Left lobe of liver (tissue), 2 donors: ENCODE measurements at regions not wholly inside any gene's neighbourhood (a gene's known extent, or its start where the extent isn't known, plus 50 kb on each side); places are given as distances from the start of the nearest gene placed in this dataset.
"Not testable (repeated sequence)": the region's sequence is repeated elsewhere in the genome, so short reads cannot be mapped to it uniquely, and the experiment has no call there.

Experiments
- ATAC-seq: fragments of 200-7000 bp; cut with Tn5 transposase; one replicate; pipeline ENCODE4 v1.9.1; 2020; ENCODE audit warnings: mild to moderate bottlenecking, moderate library complexity
- DNase-seq: peaks from one replicate; pipeline ENCODE4 v3.0.0-alpha.2; 2020; ENCODE audit warnings: low spot score
- donor health status: DM: no; HTN: no; CAD: no; lungs with moderate emphysema.
- donor health status: DM: no; HTN: yes; CAD: no.

DNA sequence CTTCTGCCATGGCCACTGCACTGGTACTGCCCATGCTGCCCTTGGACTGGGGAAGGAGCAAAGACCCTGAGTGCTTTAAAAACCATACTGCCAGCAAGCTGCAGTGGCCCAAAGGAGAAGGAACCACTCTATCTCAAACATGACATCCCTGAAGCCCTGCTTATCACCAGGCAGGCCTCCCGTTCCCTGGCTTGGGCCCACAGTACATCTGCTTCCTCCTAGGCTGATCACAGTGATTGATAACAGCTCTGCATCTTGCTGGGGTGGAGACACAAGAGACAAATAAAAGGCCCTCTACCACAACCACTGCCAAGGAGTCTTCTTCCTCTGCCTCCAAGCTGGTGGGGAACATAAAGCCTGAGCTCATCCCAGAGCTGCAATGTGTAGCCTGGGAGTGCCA is 567.5 kb downstream of the TRHDE start:
- no peak for DNase-seq
- ATAC-seq = no peak

DNA sequence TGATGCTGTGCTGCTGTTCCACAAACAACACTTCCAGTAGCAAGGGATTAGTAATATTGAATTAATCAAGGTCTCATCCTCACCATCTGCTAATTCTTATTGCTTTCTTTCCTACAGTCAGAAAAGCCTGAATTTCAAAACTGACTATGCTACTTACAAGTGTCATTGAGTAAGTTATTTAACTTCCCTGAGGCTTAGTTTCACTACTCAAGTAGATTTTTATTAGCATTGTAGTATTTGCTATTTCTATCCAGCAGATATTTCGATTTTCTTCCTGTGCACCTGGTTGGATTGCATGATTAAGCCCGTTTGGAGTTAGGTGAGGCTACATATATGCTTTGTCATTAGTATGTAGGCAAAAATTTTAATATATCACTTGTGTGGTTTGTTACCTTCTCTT is 591.5 kb downstream of the TRHDE start:
- no peak for DNase-seq
- ATAC-seq = no peak

DNA sequence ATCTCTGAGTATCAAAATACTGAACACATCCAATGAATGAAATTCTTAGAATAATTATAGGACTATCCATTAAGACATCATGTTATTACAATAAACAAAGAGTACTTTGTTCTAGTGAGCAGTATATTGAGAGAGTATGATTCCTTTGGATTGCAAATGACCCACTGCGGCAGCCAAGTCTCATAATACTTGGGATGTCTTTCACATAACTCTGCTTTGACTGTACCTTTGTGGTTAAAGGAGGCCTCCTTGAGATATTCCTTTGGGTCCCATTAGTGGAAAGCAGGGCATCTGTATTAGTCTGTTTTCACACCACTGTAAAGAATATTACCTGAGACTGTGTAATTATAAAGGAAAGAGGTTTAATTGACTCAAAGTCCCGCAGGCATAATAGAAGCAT is 593.8 kb downstream of the TRHDE start:
- DNase-seq (no peak), ATAC-seq (no peak)

DNA sequence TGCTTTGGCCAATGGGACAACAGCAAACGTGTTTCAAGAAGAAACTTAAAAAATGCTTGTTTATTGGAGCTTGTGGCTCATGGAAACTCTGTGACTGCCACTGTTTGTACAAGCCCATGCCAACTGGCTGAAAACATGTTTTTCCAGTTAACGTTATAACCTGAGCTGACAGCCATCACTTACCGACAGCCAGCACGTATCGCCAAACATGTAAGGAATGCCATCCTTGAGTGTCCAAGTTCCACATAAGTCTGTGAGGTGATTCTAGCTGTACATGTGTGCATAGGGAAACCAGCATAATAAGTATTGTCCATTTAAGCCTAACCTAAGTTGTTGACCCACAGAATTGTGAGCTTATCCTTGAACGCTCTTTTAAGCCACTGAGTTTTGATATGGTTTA is 596.9 kb downstream of the TRHDE start:
- no peak for ATAC-seq
- no peak for DNase-seq

DNA sequence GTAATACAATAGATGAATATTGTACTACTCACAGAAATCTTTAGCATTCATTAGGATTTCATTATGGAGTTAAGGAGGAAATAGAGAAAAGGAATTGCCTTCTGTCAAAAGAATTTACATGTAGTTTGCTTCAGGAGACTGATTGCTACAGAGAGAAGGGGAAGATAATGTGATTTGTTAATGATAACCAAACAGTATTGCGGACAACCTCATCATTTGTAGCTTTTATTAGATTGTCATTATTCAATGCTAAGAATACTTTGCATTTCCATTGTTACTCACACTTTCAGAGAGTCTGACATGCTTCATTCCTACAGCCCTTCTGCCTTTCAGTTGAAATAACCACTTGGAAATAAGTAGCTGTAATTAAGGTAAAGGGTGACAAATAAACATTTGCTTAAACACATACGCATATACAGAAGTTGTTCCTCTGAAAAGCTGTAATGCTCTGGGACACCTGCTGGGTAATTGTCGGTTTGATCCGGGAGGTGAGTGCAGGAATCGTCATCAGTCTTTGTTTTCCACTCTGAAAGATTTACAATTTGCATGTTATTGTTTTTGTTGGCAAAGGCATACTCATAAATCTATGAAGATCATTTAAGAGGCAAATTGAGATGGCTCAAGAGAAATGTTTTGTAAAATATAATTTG is 600.2 kb downstream of the TRHDE start:
- ATAC-seq (no peak), DNase-seq (no peak)

DNA sequence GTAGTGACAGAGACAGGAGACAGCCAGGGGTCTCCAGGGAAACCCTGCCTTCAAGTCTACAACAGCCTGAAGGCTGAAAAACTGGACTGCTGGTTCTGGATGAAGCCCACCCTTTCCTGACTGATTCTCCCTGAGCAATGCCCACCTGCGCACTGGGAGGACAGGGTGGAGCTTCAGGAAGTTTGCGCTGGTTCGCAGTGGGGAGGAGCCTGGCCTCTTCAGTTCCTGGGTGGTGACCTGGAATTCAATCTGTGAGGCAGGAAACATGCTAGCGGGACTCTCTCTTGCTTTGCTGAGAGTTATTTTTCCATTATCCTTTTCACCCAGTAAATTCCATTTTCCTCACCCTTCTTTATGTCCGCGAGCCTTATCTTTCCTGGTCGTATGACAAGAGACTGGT is 600.8 kb downstream of the TRHDE start:
- ATAC-seq (no peak), DNase-seq (no peak)

DNA sequence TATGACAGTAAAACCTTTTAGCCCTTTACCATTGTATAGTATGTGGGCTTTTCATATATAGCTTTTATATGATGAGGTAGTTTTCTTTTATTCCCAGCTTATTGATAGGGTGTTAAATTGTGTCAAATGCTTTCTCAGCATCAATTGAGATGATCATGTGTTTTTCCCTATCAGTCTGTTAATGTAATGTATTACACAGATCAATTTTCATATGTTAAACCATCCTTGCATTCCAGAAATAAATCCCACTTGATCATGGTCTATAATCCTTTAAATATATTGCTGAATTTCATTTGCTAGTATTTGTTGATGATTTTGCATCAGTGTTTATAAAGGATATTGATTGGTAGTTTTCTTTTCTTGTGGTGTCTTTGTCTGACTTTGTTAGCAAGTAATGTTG is 603.9 kb downstream of the TRHDE start:
- DNase-seq = no peak
- no peak for ATAC-seq

DNA sequence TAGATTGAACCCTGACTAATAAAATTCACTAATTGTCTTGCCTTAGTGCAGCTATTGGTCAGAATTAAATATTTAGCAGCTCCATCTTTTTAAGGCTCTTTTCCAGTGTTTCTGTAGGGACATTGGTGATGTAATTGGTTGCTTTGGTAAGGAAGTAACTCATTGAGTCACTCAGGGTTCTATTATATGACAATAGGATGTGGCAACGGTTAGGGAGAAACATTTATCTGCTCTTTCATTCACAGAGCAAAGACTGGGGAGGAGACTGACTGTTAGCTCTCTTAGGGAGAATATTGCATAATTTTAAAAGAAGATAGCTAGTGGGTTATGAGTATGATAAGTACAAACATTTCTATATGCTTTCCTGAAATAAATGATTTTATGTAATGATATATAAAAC is 616.5 kb downstream of the TRHDE start:
- no peak for DNase-seq
- ATAC-seq = no peak

DNA sequence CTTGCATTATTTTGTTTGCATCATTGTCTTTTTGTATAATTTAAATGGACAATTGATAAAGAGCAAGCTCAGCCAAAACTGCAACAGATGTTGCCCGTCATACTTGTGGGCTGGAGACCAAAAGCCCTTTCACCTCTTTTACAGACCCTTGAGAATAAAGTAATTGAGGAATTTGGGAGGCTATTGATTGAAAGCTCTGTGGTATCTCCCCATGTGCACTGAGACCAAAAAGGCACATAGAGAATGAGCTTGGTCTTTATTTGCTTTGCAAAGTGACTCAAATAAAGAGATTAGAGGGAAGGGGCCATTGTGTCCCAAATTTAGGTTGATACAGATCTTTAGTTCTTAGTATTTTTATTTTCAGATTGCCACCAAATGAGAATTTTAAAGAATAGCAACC is 617.6 kb downstream of the TRHDE start:
- ATAC-seq (no peak), DNase-seq (no peak)

DNA sequence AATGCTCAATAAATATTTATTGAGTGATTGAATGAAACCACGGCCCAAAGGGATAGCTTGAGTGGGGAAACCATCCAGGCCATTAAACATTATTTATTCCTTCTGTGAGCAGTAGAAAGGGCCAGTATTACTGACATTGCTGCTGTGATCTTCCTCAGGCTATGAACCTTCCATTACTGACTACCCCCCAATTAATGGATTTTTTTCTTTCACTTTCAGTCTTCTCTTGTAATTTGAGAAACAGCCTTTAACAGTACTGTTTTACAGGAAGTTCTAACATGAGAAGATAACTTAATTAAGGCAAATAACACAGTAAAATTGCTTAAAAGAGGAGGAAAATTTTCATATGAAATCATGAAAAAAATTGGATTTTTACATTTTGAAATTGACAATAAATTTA is 629.5 kb downstream of the TRHDE start:
- ATAC-seq (no peak), DNase-seq (no peak)

DNA sequence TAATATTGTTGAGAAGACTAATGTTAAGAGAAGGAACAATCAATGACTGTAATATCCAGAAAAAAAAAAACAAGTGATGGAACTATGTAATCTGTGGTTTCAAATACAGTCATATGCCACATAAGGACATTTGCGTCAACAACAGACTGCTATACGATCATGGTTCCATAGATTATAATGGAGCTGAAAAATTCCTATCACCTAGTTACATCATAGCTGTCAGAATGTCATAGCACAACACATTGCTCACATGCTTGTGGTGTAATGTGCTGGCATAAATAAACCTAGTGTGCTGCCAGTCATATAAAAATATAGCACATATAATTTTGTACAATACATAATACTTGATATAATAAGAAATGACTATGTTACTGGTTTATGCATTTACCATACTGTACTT is 653.5 kb downstream of the TRHDE start:
- DNase-seq (no peak), ATAC-seq (no peak)

DNA sequence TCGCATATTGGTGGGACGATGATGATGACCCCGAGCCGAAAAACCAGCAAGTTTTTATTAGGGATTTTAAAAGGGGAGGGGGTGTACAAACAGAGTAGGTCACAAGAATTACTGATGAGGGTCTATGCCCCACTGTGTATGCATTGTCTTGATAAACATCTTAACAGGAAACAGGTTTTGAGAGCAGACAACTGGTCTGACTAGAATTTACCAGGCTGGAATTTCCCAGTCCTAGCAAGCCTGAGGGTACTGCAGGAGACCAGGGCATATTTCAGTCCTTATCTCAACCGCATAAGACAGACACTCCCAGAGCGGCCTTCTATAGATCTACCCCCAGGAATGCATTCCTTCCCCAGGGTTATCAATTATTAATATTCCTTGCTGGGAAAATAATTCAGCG is 659.7 kb downstream of the TRHDE start:
- not testable (repeated sequence) for DNase-seq, ATAC-seq

DNA sequence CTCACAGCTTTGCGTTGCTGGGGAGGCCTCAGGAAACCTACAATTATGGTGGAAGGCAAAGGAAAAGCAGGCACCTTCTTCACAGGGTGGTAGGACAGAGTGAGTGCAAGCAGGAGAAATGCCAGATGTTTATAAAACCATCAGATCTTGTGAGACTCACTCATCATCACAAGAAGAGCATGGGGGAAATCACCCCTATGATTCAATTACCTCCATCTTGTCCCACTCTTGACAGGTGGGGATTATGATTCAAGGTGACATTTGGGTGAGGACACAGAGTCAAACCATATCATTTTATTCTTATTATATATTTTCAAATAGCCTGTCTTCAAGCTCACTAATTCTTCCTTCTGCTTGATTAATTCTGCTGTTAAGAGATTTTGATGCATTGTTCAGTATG is 665.3 kb downstream of the TRHDE start:
- ATAC-seq = no peak

DNA sequence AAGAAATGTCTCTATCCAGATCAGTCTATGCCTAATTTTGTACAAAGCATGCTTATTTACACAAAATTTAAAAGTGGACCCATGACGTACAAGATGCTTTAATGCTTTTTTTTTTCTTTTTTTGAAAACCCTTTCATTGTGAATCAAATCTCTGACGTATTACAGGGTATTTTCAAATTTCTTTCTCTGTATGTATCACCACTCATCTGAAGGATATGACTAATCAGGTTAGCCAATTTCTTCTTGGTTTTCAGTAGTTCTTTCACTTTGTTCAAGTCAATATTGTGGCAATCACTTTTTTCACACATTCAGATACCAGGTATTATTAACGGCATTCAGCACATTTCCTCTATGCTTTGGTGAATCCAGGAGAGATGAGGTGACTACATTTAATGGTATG is 685.3 kb downstream of the TRHDE start:
- no peak for DNase-seq

More for the DNA sequence above, 665.3 kb downstream of the TRHDE start:
- no peak for DNase-seq

DNA sequence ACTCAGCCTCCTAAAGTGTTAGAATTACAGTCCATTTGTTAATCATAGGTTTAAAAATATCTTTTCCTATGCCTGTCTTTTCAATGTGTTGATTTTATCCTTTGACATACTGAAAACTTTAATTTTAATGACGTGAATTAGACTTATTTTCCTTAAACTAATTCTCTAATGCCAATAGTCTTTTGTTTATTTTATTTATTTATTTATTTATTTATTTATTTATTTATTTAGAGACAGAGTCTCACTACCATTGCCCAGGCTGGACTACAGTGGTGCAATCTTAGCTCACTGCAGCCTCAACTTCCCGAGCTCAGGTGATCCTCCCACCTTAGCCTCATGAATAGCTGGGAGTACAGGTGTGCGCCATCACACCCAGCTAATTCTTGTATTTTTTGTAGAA is 694.5 kb downstream of the TRHDE start:
- DNase-seq (no peak), ATAC-seq (no peak)

More for the DNA sequence above, 685.3 kb downstream of the TRHDE start:
- no peak for ATAC-seq

DNA sequence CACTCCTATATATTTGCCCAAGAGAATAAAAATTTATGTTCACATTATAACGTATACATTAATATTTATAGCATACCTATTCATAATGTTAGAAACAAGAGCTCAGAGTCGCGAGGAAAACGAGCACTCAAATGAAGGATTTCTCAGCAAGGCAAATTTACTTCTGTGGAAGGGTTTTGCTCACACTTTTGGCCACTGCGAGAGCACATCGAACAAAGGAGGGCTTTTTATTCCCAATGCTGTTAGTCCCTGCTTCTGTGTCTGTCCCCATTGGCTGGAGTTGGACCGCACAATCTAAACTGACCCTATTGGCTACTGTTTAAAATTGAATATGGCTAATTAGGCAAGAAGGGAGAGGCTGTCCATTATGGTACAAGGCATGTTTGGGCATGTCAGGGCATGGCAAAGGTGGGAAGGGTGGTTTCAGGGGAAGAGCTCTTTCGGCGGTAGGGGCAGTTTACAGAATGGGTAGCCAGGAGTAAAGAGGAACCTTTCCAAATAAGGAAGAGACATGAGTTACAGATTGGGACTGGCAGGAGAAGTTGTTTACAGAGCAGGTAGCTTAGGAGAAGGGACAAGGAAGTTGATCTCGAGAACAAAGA is 702.9 kb downstream of the TRHDE start:
- DNase-seq = no peak
- no peak for ATAC-seq

DNA sequence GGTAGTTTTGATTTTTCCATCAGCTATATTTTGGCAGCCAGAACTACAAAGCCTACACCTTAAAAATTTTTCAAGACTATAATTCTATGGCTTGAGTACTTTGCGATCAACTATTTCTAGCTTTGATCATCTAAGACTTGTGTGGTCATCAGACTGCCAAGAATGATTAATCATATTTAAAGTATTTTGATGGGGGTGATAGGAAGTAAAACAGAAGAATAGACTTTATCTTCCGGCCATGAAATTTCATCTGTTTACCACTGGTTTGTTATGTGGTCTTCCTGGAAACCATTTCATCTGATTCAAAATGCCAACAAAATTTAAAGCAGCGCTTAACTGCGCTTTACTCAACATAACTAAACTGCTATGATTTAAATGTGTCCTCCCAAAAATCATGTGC is 706.8 kb downstream of the TRHDE start:
- ATAC-seq = no peak

DNA sequence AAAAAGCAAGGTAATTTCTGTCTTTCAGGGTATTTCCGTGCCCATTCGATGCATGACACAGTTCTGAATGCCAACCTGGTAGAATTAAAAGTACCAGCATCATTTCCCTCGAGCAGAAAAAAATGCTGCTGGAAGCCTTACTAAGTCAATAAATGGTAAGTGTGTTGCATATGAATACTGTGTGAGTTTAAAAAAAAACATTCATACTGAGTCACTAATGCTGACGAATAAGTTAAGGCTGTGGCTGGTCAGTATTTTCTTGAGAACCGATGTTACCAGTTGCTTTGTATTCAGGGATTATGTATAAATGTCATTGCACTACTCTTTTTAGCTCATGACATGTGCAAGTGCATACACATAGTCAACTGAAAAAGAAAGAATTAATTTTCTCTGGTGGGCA is 710.2 kb downstream of the TRHDE start:
- no peak for ATAC-seq

More for the DNA sequence above, 706.8 kb downstream of the TRHDE start:
- DNase-seq = no peak

DNA sequence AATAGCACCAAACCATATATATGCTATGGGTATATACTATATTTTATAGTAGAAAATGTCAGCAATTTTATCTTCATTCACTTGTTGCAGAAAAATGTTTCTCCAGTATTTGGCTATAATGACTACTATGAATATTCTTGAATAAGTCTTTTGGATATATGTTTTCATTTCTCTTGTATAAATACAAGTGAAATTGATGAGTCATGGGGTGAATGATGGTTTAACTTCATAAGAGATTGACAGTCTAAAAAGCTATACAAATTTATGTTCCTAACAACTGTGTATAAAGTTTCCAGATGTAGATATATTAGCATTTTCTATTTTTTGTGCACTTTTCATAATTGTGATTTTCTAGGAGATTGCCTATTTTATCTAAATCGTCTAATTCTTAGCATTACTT is 714.8 kb downstream of the TRHDE start:
- ATAC-seq (no peak), DNase-seq (no peak)

More for the DNA sequence above, 710.2 kb downstream of the TRHDE start:
- no peak for DNase-seq

DNA sequence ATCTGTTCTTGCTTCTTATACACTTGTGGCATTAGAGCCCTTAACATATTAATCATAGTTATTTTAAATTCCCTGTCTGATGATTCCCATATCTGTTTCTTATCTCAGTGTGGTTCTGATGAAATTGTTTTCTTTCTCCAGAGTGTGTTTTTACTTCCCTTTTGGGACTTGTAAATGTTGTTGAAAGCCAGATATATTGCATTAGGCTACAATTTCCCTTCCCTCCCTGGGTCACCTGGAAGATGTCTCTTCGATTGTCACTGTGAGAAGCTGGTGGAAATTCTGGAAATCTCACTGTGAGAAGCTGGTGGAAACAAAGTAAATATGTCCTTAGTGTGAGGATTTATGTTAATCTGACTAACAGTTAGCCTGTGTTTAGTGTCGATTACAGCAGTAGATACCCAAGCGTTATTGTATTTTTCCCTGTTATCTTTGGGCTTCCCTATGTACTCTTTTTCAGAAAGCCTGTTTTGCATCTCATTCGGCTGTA is 717.3 kb downstream of the TRHDE start:
- ATAC-seq = no peak
- DNase-seq = no peak

DNA sequence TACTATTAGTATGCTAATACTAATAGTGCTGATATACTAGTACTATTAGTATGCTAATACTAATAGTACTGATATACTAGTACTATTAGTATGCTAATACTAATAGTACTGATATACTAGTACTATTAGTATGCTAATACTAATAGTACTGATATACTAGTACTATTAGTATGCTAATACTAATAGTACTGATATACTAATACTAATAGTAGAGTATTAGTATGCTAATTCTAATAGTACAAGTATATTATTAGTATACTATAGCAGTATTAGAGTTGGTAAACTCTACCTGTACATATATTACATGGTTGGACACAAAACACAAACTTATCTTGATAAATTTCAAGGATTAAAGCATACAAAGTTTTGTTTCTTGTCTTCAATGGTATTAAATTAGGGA is 722.9 kb downstream of the TRHDE start:
- not testable (repeated sequence) for ATAC-seq, DNase-seq

DNA sequence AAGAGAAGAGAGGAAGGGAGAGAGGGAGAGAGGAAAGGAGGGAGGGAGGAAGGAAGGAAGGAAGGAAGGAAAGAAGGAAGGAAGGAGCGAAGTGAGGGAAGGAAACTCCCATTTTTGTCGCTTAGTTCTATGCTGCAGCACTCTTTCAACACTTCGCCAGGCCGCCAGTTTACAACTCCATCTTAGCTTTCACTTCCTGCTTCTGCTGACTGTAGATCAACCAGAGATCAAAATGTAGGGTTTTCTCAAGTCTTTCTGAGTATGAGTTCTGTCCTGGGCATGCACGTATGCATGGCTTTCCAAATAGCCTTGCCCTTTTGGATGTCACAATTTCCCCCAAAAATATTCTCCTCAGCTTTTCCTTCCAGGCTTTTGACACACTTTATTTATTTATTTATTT is 723.4 kb downstream of the TRHDE start:
- DNase-seq (no peak), ATAC-seq (no peak)

DNA sequence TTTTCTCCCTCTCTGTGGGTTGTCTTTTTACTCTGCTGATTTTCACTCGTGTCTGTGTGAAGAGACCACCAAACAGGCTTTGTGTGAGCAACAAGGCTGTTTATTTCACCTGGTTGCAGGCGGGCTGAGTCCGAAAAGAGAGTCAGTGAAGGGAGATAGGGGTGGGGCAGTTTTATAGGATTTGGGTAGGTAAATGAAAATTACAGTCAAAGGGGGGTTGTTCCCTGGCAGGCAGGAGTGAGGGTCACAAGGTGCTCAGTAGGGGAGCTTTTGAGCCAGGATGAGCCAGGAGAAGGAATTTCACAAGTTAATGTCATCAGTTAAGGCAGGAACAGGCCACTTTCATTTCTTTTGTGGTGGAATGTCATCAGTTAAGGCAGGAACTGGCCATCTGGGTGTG is 729.6 kb downstream of the TRHDE start:
- not testable (repeated sequence) for DNase-seq, ATAC-seq
